22Rv1 (cell line): ENCODE measurements at regions not wholly inside any gene's neighbourhood (a gene's known extent, or its start where the extent isn't known, plus 50 kb on each side); places are given as distances from the start of the nearest gene placed in this dataset.

ENCODE experiments used
- H3K27ac ChIP-seq: fragments of 450-650 bp; 2 replicates; pipeline ENCODE4 v1.5.1; 2017
- CTCF ChIP-seq: fragments of 450-650 bp; IDR thresholded peaks from 2 replicates; pipeline ENCODE4 v1.5.1; 2017; ENCODE audit warnings: mild to moderate bottlenecking
- ZFX ChIP-seq: fragments of 450-650 bp; IDR thresholded peaks from 2 replicates; pipeline ENCODE4 v1.6.1; 2017; ENCODE audit warnings: antibody characterized with exemption, borderline replicate concordance

DNA sequence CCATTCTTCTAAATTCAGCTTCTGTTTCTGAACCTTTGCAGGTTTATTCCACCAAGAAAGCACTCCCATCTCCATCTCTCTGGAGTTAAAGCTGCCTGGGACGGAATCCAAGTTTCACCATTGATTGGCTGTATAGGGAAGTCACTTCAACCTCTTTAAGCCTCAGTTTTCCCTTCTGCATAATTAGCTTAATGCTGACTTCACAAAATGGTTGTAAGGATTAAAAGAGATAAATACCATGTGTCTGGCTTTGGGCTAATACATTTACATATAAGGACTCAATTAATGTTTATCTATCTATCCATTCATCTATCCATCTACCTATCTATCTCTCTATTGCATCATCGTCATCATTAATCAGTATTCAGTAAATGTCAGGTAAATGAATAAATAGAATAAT, 629.6 kb upstream of the MGMT start:
- TF ChIP-seq ZFX (no peak), CTCF (no peak)
- no peak overlapping the region for H3K27ac ChIP-seq

DNA sequence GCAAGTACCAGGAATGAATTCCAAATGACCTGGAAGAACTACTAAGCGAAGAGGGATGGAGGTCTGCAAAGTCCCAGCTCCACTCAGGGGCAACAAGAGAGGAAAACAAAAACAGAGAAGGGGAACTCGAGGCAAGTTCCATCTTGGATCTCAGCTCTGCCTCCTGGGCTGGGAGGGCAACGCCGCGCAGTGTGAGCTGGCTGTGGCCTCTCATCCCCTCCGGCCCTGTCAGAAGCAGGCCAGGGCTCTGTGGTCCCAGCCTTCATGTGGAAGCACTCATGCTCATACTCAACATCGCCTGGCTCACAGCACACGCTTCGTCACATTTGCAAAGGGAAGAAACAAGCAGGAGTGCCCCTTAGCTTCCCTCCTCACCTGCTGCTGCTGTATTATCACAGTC, 627.9 kb upstream of the MGMT start:
- H3K27ac ChIP-seq, result no peak overlapping the region
- TF ChIP-seq ZFX (no peak), CTCF (no peak)

DNA sequence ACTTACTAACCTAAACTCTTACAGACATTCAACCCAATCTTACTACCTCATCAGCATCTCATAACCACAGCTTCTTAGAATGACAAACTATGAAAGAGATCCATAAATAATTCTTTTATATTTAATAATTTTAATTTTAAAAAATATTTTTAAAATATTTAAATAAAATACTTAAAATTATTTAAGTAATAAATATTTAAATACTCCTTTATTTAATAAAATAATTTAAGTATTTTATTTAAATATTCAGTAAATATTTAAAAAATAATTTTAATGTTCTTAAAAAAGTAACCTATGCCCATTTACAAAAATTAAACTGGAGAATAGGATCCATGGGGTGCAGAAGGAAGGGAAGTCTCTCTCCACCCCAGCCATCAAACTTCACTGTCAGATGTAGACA, 627.3 kb upstream of the MGMT start:
- no peak overlapping the region for H3K27ac ChIP-seq
- TF ChIP-seq CTCF, result no peak
- TF ChIP-seq ZFX, result no peak

- H3K27ac ChIP-seq, result no peak overlapping the region
- TF ChIP-seq CTCF, result peak; percentile 17
- TF ChIP-seq ZFX, result no peak
These were observed 623.1 kb upstream of the MGMT start for GRCh38 chr10:128843972-128844371.

- no peak for TF ChIP-seq ZFX
- TF ChIP-seq CTCF, result no peak
- H3K27ac ChIP-seq, result no peak overlapping the region
These were observed 620.1 kb upstream of the MGMT start for GRCh38 chr10:128846927-128847326.

GRCh38 chr10:128848810-128849209, 618.2 kb upstream of the MGMT start:
- no peak for TF ChIP-seq ZFX
- TF ChIP-seq CTCF, result no peak
- no peak overlapping the region for H3K27ac ChIP-seq

DNA sequence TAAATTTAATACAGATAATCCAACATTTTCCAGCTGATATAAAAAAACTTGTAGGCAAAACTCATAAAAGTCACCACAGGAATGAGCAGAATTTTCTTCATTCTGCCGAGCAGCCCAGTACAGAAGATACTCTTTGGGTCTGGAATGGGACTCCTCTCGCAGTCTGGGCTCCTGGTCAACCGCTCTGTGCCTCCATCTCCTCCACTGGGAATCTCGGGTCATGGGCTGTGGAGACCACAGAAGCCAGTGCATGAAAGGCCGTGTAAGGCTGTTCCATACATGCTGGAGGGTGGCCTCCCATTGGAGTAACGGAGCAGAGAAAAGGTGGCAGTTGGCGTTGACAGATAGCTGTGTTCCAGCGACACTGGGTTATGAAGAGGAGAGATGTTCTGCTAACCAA, 616.4 kb upstream of the MGMT start:
- no peak overlapping the region for H3K27ac ChIP-seq
- TF ChIP-seq ZFX (no peak), CTCF (no peak)
